Right atrium auricular region (tissue), 2 donors: ENCODE measurements at regions not wholly inside any gene's neighbourhood (a gene's known extent, or its start where the extent isn't known, plus 50 kb on each side); places are given as distances from the start of the nearest gene placed in this dataset.

Experiments
- DNase-seq: peaks from one replicate; pipeline ENCODE4 v3.0.0-alpha.2; 2019; ENCODE audit warnings: low spot score
- H3K27ac ChIP-seq, 2 donors: fragments of 200-600 bp; sonication (generic); 1 replicate in 1 of 2; 2 replicates in 1 of 2; pipeline ENCODE4 v1.5.1; 2016 to 2019
- H3K27me3 ChIP-seq, 2 donors: fragments of 200-600 bp; sonication (generic); one replicate each; pipeline versions ENCODE4 v1.5.1 to v1.6.0; 2017 to 2019
- H3K36me3 ChIP-seq: fragments of 200-600 bp; sonication (generic); one replicate; pipeline ENCODE4 v1.5.1; 2016
- H3K4me1 ChIP-seq, 2 donors: fragments of 200-600 bp; sonication (generic); one replicate each; pipeline versions ENCODE4 v1.5.1 to v1.6.0; 2017 to 2019
- H3K4me3 ChIP-seq, 2 donors: fragments of 200-600 bp; sonication (generic); 1 replicate in 1 of 2; 2 replicates in 1 of 2; pipeline ENCODE4 v1.5.1; 2017 to 2019; ENCODE audit warnings: mild to moderate bottlenecking in 1 of 2, moderate library complexity in 1 of 2
- H3K9me3 ChIP-seq, 2 donors: fragments of 200-600 bp; sonication (generic); one replicate each; pipeline ENCODE4 v1.5.1; 2019
- TF ChIP-seq, protein P1 (sequence below), 2 donors: fragments of 200-600 bp; sonication (generic); IDR thresholded peaks; one replicate each; pipeline ENCODE4 v1.5.1; 2019; ENCODE audit warnings: antibody characterized with exemption in 2 of 2

DNA sequence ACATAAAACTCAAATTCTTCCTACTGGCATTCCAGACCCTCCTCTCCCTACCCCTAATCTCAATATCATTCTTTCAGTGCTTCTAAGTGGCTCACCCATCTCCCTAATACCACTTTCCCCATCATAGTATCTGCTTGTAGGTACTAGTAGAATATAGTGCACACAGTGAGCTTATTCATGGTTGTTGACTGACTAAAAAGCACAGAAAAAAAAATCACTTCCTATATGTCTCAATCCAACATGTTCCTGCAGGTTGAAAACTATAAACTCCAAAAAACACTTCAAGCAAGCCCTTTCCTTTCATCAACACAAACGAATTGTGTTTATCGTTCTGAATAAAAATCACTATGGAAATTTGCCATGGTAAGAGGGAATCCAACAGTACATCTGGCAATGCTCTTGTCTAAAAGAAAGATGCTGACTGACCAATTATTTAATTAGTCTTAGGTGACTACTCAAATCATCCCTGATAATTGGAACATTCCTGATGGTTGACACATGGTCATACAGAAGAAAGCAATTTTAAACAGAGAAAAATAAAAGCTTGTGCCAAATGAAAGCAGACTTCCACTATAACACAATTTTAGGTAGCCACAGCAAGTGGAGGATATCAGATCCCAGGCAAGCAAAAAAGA is 87.1 kb downstream of the NDUFS5 start:
- no peak for DNase-seq
- Histone ChIP-seq H3K27me3 (no peaks in the 10 kb centered on the region), H3K4me3 (no peak overlapping the region), H3K9me3 (no peaks in the 10 kb centered on the region), H3K36me3 (no peaks in the 10 kb centered on the region), H3K27ac (no peak overlapping the region), H3K4me1 (peaks cover 3 to 57% of the 10 kb centered on the region in 2 donors)
- TF ChIP-seq, protein P1, sequence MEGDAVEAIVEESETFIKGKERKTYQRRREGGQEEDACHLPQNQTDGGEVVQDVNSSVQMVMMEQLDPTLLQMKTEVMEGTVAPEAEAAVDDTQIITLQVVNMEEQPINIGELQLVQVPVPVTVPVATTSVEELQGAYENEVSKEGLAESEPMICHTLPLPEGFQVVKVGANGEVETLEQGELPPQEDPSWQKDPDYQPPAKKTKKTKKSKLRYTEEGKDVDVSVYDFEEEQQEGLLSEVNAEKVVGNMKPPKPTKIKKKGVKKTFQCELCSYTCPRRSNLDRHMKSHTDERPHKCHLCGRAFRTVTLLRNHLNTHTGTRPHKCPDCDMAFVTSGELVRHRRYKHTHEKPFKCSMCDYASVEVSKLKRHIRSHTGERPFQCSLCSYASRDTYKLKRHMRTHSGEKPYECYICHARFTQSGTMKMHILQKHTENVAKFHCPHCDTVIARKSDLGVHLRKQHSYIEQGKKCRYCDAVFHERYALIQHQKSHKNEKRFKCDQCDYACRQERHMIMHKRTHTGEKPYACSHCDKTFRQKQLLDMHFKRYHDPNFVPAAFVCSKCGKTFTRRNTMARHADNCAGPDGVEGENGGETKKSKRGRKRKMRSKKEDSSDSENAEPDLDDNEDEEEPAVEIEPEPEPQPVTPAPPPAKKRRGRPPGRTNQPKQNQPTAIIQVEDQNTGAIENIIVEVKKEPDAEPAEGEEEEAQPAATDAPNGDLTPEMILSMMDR (IDR thresholded peaks at IDR 0.05): no peak

DNA sequence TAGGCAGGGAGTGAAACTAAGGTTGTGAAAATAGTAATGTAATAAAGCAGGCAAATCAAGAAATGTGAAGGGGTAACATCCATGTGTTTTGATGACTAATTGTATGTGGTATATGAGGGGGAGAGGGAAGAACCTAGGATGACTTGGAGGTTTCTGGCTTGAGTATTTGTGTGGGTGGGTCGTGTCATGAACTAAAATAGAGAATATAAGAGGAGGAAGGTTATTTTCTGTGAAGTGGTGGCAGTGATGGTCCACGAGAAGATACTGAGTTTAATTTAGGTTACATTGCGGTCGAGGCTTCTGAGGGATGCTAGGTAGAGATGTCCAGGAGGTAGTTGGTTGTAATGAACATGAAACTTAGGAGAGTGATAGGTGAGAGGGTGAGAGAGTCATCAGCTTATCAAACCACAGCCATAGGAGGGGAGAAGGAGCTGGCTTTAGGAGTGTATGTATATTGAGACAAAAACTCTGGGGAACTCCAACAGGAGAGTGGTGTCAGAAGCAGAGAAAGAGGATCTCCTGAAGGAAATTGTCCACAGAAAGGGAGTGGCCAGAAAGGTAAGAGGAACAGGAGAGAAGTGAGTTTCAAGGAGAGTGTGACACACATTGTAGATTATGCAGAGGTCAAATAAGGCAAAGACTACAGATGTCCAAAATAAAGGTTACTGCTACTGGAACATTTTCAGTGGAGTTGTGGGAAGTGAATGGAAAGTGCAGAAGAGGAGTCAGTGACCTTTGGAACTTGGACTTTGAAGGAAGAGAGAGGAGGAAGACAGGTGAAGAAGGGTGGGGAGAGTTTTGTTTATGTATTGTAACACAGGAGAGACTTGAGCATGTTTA is 89.0 kb upstream of the MACF1 start:
- Histone ChIP-seq H3K27me3 (no peaks in the 10 kb centered on the region), H3K4me1 (peaks cover 0 to 47% of the 10 kb centered on the region in 2 donors), H3K4me3 (no peak overlapping the region), H3K27ac (no peak overlapping the region), H3K36me3 (no peaks in the 10 kb centered on the region), H3K9me3 (no peaks in the 10 kb centered on the region)
- DNase-seq: no peak
- TF ChIP-seq, protein P1 (IDR thresholded peaks at IDR 0.05): no peak

DNA sequence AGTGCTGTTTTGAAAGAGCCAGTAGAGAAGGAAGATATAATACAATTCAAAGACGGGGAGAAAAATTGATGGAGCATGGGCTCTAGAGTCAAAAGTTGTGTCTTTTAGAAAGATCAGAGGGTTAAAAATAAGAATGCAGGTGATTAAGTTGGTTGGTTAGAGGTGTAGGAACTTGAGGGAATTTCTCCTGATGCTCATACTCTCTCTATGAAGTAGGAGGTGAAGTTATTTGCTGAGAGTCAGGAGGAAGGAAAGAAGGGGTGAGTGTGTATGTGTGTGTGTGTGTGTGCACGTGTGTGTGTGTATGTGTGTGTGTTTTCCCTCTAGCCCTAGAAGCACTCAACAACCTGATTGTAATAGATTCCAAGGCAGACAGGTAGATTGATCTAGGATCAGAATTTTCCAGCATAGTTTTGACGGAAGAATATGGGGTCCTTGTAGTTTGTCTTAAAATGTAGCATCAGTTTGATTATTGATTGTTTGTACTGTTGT is 88.3 kb upstream of the MACF1 start:
- Histone ChIP-seq H3K27me3 (no peaks in the 10 kb centered on the region), H3K36me3 (no peaks in the 10 kb centered on the region), H3K4me3 (no peak overlapping the region), H3K27ac (no peak overlapping the region), H3K9me3 (no peaks in the 10 kb centered on the region), H3K4me1 (peaks cover 0 to 41% of the 10 kb centered on the region in 2 donors)
- DNase-seq: no peak
- TF ChIP-seq, protein P1 (IDR thresholded peaks at IDR 0.05): no peak

DNA sequence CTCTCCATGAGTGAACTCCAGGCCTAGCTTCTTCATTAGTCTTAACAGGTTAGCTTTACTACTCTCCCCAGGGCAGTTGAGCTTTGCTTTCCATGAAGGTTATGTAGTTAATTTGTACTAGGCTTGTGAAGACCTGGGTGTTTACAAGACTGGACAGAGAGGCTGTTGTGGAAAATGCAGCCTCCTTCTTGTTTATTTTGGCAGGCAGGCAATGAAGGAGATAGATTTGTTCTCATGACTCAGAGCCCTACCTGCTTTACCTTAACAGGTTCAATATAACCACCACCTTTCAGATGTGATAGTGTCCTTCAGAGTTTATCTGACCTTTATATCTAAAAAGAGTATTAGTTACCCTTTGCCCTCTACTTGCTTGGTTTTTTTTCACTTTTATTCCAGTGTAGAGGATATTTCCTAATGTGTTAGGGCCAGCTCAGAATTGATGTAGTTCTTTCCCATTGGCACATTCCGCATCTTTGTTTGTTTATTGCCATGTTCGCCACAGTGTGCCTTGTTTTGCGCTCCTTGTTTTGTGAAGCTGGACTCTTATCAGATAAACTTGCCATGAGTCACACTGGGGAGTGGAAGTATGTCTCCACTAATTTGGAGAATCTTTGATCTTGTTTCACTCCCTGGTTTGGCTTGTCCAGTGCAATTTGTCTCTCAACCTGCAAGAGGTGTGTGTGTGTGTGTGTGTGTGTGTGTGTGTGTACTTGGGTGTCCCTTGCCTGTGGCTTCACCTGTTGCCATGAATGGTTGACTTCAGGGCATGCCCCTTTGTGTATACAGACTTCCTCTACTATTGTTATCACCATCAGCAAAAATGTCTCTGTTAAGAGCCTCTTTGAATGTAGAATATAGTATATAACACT is 87.4 kb upstream of the MACF1 start:
- Histone ChIP-seq H3K4me3 (no peak overlapping the region), H3K9me3 (no peaks in the 10 kb centered on the region), H3K36me3 (no peaks in the 10 kb centered on the region), H3K27me3 (no peaks in the 10 kb centered on the region), H3K4me1 (peaks cover 0 to 41% of the 10 kb centered on the region in 2 donors), H3K27ac (no peak overlapping the region)
- DNase-seq: no peak
- TF ChIP-seq, protein P1 (IDR thresholded peaks at IDR 0.05): no peak

DNA sequence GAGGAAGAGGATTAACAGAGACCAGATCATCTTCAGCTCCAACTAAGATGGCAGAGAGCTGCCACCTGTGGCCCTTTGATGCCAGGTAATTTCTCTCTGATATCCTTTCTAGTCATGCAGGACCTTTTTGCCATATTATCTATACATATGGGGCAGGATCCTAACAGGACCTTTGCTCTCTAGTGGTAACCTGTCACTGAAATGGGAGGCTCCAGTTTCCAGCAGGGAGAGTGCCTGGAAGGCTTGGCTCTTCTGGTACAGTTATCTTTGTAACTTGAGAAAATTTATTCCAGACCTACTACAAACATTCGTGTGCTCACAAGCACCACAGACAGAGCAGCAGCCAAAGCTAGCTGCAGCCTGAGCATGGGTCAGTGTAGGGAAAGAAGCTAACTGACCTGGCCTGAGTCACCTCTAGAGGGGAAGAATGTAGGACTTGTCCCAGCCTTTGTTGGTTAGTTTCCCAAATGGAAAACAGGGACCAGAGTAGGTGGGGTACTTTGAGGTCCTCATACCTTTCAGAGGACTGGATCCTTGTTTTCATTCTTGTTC is 86.5 kb upstream of the MACF1 start:
- DNase-seq: no peak
- no peak overlapping the region for H3K27ac ChIP-seq

More for the DNA sequence above, 86.5 kb upstream of the MACF1 start:
- H3K9me3 ChIP-seq: no peaks in the 10 kb centered on the region
- TF ChIP-seq, protein P1 (IDR thresholded peaks at IDR 0.05): no peak
- no peak overlapping the region for H3K4me3 ChIP-seq
- H3K4me1 ChIP-seq: peaks cover 0 to 41% of the 10 kb centered on the region in 2 donors
- no peaks in the 10 kb centered on the region for H3K27me3 ChIP-seq
- H3K36me3 ChIP-seq: no peaks in the 10 kb centered on the region
